Islet precursor cell (in vitro differentiated cells): ENCODE measurements at regions not wholly inside any gene's neighbourhood (a gene's known extent, or its start where the extent isn't known, plus 50 kb on each side); places are given as distances from the start of the nearest gene placed in this dataset.
"Not testable (repeated sequence)": the region's sequence is repeated elsewhere in the genome, so short reads cannot be mapped to it uniquely, and the experiment has no call there.

Source experiments
- DNase-seq: peaks from one replicate; pipeline ENCODE4 v3.0.0-alpha.2; 2018

- peak; percentile 57 for DNase-seq
Measured at GRCh38 chr4:120636120-120636630, 286.4 kb downstream of the PRDM5 start.

GRCh38 chr4:120633810-120634209 lies 288.7 kb downstream of the PRDM5 start:
- DNase-seq, result no peak

GRCh38 chr4:120630427-120630826 lies 292.1 kb downstream of the PRDM5 start:
- DNase-seq, result no peak

GRCh38 chr4:120629546-120630108 lies 292.9 kb downstream of the PRDM5 start:
- DNase-seq, result no peak

- no peak for DNase-seq
Measured at GRCh38 chr4:120622601-120623000, 299.9 kb downstream of the PRDM5 start.

- no peak for DNase-seq
Measured at GRCh38 chr4:120617171-120617570, 305.4 kb downstream of the PRDM5 start.

GRCh38 chr4:120616041-120616440 lies 306.5 kb downstream of the PRDM5 start:
- no peak for DNase-seq

GRCh38 chr4:120613778-120614177 lies 308.7 kb downstream of the PRDM5 start:
- DNase-seq, result no peak

- no peak for DNase-seq
Measured at GRCh38 chr4:120611092-120611491, 311.4 kb downstream of the PRDM5 start.

- no peak for DNase-seq
Measured at GRCh38 chr4:120591038-120591437, 331.5 kb downstream of the PRDM5 start.

- DNase-seq, result no peak
Measured at GRCh38 chr4:120589787-120590186, 332.7 kb downstream of the PRDM5 start.

GRCh38 chr4:120568731-120569130 lies 353.8 kb downstream of the PRDM5 start:
- no peak for DNase-seq

- peak; percentile 88 for DNase-seq
Measured at GRCh38 chr4:120561648-120562047, 360.9 kb downstream of the PRDM5 start.

GRCh38 chr4:120557372-120557771 lies 365.2 kb downstream of the PRDM5 start:
- peak; percentile 74 for DNase-seq

GRCh38 chr4:120555058-120555457 lies 367.5 kb downstream of the PRDM5 start:
- DNase-seq, result no peak

- no peak for DNase-seq
Measured at GRCh38 chr4:120554086-120554485, 368.4 kb downstream of the PRDM5 start.

- not testable (repeated sequence) for DNase-seq
Measured at GRCh38 chr4:120550624-120551220, 371.8 kb downstream of the PRDM5 start.

GRCh38 chr4:120549011-120549570 lies 373.4 kb downstream of the PRDM5 start:
- no peak for DNase-seq

GRCh38 chr4:120545391-120545790 lies 377.1 kb downstream of the PRDM5 start:
- no peak for DNase-seq

GRCh38 chr4:120544838-120545237 lies 377.7 kb downstream of the PRDM5 start:
- no peak for DNase-seq

- no peak for DNase-seq
Measured at GRCh38 chr4:120540625-120541024, 381.9 kb downstream of the PRDM5 start.

- no peak for DNase-seq
Measured at GRCh38 chr4:120536884-120537283, 385.6 kb downstream of the PRDM5 start.

GRCh38 chr4:120528428-120528827 lies 394.1 kb downstream of the PRDM5 start:
- DNase-seq, result no peak

GRCh38 chr4:120526033-120526432 lies 396.5 kb downstream of the PRDM5 start:
- no peak for DNase-seq

GRCh38 chr4:120525106-120525505 lies 397.4 kb downstream of the PRDM5 start:
- DNase-seq, result no peak
